Erythroblast (primary cell): ENCODE measurements at regions not wholly inside any gene's neighbourhood (a gene's known extent, or its start where the extent isn't known, plus 50 kb on each side); places are given as distances from the start of the nearest gene placed in this dataset.

Source experiments
- GATA1 ChIP-seq: IDR thresholded peaks from 2 replicates; pipeline ENCODE4 v1.6.1; 2011; ENCODE audit warnings: low read depth, mild to moderate bottlenecking, control low read depth, low read length, moderate library complexity
- POLR2A ChIP-seq: IDR thresholded peaks from 2 replicates; pipeline ENCODE4 v1.6.1; 2011; ENCODE audit warnings: mild to moderate bottlenecking, low read length

GRCh38 chr3:86230762-86231161 lies 760.2 kb downstream of the VGLL3 start:
- TF ChIP-seq POLR2A (no peak), GATA1 (no peak)
